T-helper 2 cell (primary cell): ENCODE measurements at regions not wholly inside any gene's neighbourhood (a gene's known extent, or its start where the extent isn't known, plus 50 kb on each side); places are given as distances from the start of the nearest gene placed in this dataset.
"Not testable (repeated sequence)": the region's sequence is repeated elsewhere in the genome, so short reads cannot be mapped to it uniquely, and the experiment has no call there.

Experiments used
- DNase-seq, 5 experiments: peaks; one replicate each; pipeline versions ENCODE4 v3.0.0 to v3.0.0-alpha.2; 2012 to 2022

GRCh38 chr4:1561286-1561990 is 122.7 kb downstream of the FAM53A start:
- no peak for DNase-seq

GRCh38 chr4:1559896-1560650 is 124.0 kb downstream of the FAM53A start:
- no peak for DNase-seq

- DNase-seq, result no peak
These were observed 125.9 kb downstream of the FAM53A start for GRCh38 chr4:1558205-1558604.

- no peak for DNase-seq
These were observed 126.9 kb downstream of the FAM53A start for GRCh38 chr4:1557221-1557597.

GRCh38 chr4:1556541-1557220 is 127.4 kb downstream of the FAM53A start:
- DNase-seq, result no peak

GRCh38 chr4:1554876-1555265 is 129.2 kb downstream of the FAM53A start:
- no peak for DNase-seq

GRCh38 chr4:1554246-1554875 is 129.8 kb downstream of the FAM53A start:
- DNase-seq, result no peak

GRCh38 chr4:1553365-1553764 is 130.7 kb downstream of the FAM53A start:
- no peak for DNase-seq

GRCh38 chr4:1552451-1552850 is 131.7 kb downstream of the FAM53A start:
- no peak for DNase-seq

- no peak for DNase-seq
These were observed 132.9 kb downstream of the FAM53A start for GRCh38 chr4:1551211-1551610.

- DNase-seq, result no peak
These were observed 133.7 kb downstream of the FAM53A start for GRCh38 chr4:1550122-1551070.

- DNase-seq, result no peak
These were observed 134.5 kb downstream of the FAM53A start for GRCh38 chr4:1549638-1550035.

GRCh38 chr4:1548827-1549637 is 135.1 kb downstream of the FAM53A start:
- peak; percentile 33 to 53 (median 39) for DNase-seq

GRCh38 chr4:1547856-1548826 is 136.0 kb downstream of the FAM53A start:
- DNase-seq, result no peak

GRCh38 chr4:1547131-1547855 is 136.8 kb downstream of the FAM53A start:
- no peak for DNase-seq

- DNase-seq, result peak in 1 of 5 experiments; percentile 39
These were observed 138.6 kb upstream of the NKX1-1 start for GRCh38 chr4:1544861-1545281.

- DNase-seq, result not testable (repeated sequence)
These were observed 138.2 kb upstream of the NKX1-1 start for GRCh38 chr4:1544435-1544834.

GRCh38 chr4:1543976-1544375 is 137.7 kb upstream of the NKX1-1 start:
- no peak for DNase-seq

GRCh38 chr4:1543561-1543960 is 137.3 kb upstream of the NKX1-1 start:
- DNase-seq, result no peak
